ENCODE measurements at regions not wholly inside any gene's neighbourhood (a gene's known extent, or its start where the extent isn't known, plus 50 kb on each side); places are given as distances from the start of the nearest gene placed in this dataset.
"Not testable (repeated sequence)": the region's sequence is repeated elsewhere in the genome, so short reads cannot be mapped to it uniquely, and the experiment has no call there.

GRCh38 chr12:78338054-78338785, 507.5 kb downstream of the NAV3 start:
- DNase-seq (ENCODE audit: low spot score): peak; percentile 6

GRCh38 chr12:78340406-78340805, 509.7 kb downstream of the NAV3 start:
- no peak for DNase-seq (ENCODE audit: low spot score)

- no peak for DNase-seq (ENCODE audit: low spot score)
Measured at GRCh38 chr12:78343657-78344056, 513.0 kb downstream of the NAV3 start.

- DNase-seq (ENCODE audit: low spot score): no peak
Measured at GRCh38 chr12:78359520-78359919, 505.1 kb upstream of the SYT1 start.

GRCh38 chr12:78361683-78362082, 502.9 kb upstream of the SYT1 start:
- no peak for DNase-seq (ENCODE audit: low spot score)

GRCh38 chr12:78371284-78371683, 493.3 kb upstream of the SYT1 start:
- DNase-seq (ENCODE audit: low spot score): no peak

- no peak for DNase-seq (ENCODE audit: low spot score)
Measured at GRCh38 chr12:78375461-78375860, 489.1 kb upstream of the SYT1 start.

- DNase-seq (ENCODE audit: low spot score): no peak
Measured at GRCh38 chr12:78376257-78376656, 488.3 kb upstream of the SYT1 start.

GRCh38 chr12:78379065-78379464, 485.5 kb upstream of the SYT1 start:
- DNase-seq (ENCODE audit: low spot score): not testable (repeated sequence)

GRCh38 chr12:78383414-78383813, 481.2 kb upstream of the SYT1 start:
- no peak for DNase-seq (ENCODE audit: low spot score)

- DNase-seq (ENCODE audit: low spot score): no peak
Measured at GRCh38 chr12:78384541-78384940, 480.0 kb upstream of the SYT1 start.

- DNase-seq (ENCODE audit: low spot score): no peak
Measured at GRCh38 chr12:78385541-78385940, 479.0 kb upstream of the SYT1 start.

GRCh38 chr12:78386871-78387270, 477.7 kb upstream of the SYT1 start:
- DNase-seq (ENCODE audit: low spot score): no peak

- no peak for DNase-seq (ENCODE audit: low spot score)
Measured at GRCh38 chr12:78387721-78388120, 476.9 kb upstream of the SYT1 start.

GRCh38 chr12:78388461-78388860, 476.1 kb upstream of the SYT1 start:
- DNase-seq (ENCODE audit: low spot score): no peak

- no peak for DNase-seq (ENCODE audit: low spot score)
Measured at GRCh38 chr12:78390920-78391319, 473.7 kb upstream of the SYT1 start.

GRCh38 chr12:78392918-78393317, 471.7 kb upstream of the SYT1 start:
- peak; percentile 13 for DNase-seq (ENCODE audit: low spot score)

GRCh38 chr12:78395961-78396360, 468.6 kb upstream of the SYT1 start:
- no peak for DNase-seq (ENCODE audit: low spot score)

GRCh38 chr12:78396538-78396937, 468.0 kb upstream of the SYT1 start:
- DNase-seq (ENCODE audit: low spot score): no peak

GRCh38 chr12:78398750-78399149, 465.8 kb upstream of the SYT1 start:
- no peak for DNase-seq (ENCODE audit: low spot score)

GRCh38 chr12:78402366-78403134, 462.0 kb upstream of the SYT1 start:
- no peak for DNase-seq (ENCODE audit: low spot score)

GRCh38 chr12:78403136-78403535, 461.4 kb upstream of the SYT1 start:
- DNase-seq (ENCODE audit: low spot score): peak; percentile 19

- no peak for DNase-seq (ENCODE audit: low spot score)
Measured at GRCh38 chr12:78403681-78404080, 460.9 kb upstream of the SYT1 start.

Measured in H4 (cell line).